Astrocyte of the cerebellum (primary cell): ENCODE measurements at regions not wholly inside any gene's neighbourhood (a gene's known extent, or its start where the extent isn't known, plus 50 kb on each side); places are given as distances from the start of the nearest gene placed in this dataset.

ENCODE experiments used
- DNase-seq: peaks from one replicate; pipeline ENCODE4 v3.0.0-alpha.2; 2011; ENCODE audit warnings: low read depth
- H3K4me3 ChIP-seq: 2 replicates; pipeline ENCODE4 v1.5.1; 2011; ENCODE audit warnings: mild to moderate bottlenecking, low read depth, low read length, moderate library complexity
- CTCF ChIP-seq: IDR thresholded peaks from 2 replicates; pipeline ENCODE4 v1.5.1; 2012; ENCODE audit warnings: low read length, low read depth, moderate library complexity, mild to moderate bottlenecking; ENCODE audit errors: missing control alignments
- in situ Hi-C: cut with HindIII; loops from 2 replicates; pipeline ENCODE4 v1.10.0; 2017; ENCODE audit warnings: low sequenced_read_pairs

GRCh38 chr7:16989811-16990413 lies 108.1 kb upstream of the AGR3 start:
- peak; percentile 55 for DNase-seq
- in situ Hi-C loops = loop anchor here (25.0 kb wide), 1 partner anchor 322 kb away; no protein-coding TSS in a partner anchor
- TF ChIP-seq CTCF = no peak
- H3K4me3 ChIP-seq = peak overlapping the region; percentile 23

- no peak overlapping the region for H3K4me3 ChIP-seq
- in situ Hi-C loops = loop anchor here (25.0 kb wide), 1 partner anchor 321 kb away; no protein-coding TSS in a partner anchor
- no peak for DNase-seq
- TF ChIP-seq CTCF = no peak
Observed at GRCh38 chr7:16991551-16991950, 109.8 kb upstream of the AGR3 start.

- no peak for DNase-seq
- H3K4me3 ChIP-seq = no peak overlapping the region
- TF ChIP-seq CTCF = no peak
- in situ Hi-C loops = loop anchor here (25.0 kb wide), 1 partner anchor 319 kb away; no protein-coding TSS in a partner anchor
Observed at GRCh38 chr7:16993543-16993942, 111.8 kb upstream of the AGR3 start.

GRCh38 chr7:16998481-16999051 lies 116.8 kb upstream of the AGR3 start:
- in situ Hi-C loops = loop anchor here (25.0 kb wide), 1 partner anchor 314 kb away; no protein-coding TSS in a partner anchor
- no peak overlapping the region for H3K4me3 ChIP-seq
- DNase-seq = no peak
- no peak for TF ChIP-seq CTCF

GRCh38 chr7:16999541-17000267 lies 117.9 kb upstream of the AGR3 start:
- DNase-seq = no peak
- in situ Hi-C loops = loop anchor here (25.0 kb wide), 1 partner anchor 313 kb away; no protein-coding TSS in a partner anchor
- H3K4me3 ChIP-seq = no peak overlapping the region
- TF ChIP-seq CTCF = no peak

DNA sequence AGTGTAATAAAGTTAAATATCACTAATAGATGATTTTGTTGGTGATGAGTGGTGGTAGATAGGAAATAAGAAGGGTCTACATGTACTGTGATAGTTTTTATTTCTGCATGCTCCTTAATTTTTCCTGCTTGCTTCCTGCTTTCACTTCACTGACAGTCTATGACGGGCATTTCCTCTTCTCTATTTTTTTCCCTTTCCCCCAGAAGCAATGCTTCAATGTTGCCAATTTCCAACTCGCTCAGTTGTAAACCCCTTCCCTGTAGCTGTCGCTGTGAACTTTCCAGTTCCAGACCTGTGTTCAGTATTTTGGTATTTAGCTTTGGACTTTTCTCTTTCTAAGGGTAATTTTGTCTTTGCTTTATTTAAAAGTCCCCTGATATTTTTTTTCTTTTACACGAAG lies 123.5 kb upstream of the AGR3 start:
- no peak for TF ChIP-seq CTCF
- H3K4me3 ChIP-seq = no peak overlapping the region
- no peak for DNase-seq
- in situ Hi-C loops = no loop called here
